Uterus (tissue), 3 donors: ENCODE measurements at regions not wholly inside any gene's neighbourhood (a gene's known extent, or its start where the extent isn't known, plus 50 kb on each side); places are given as distances from the start of the nearest gene placed in this dataset.

Experiments
- DNase-seq, 2 donors: peaks; one replicate each; pipeline ENCODE4 v3.0.0-alpha.2; 2019 to 2020
- H3K27ac ChIP-seq, 2 donors: fragments of 200-600 bp; sonication (generic); 1 replicate in 1 of 2; 2 replicates in 1 of 2; pipeline ENCODE4 v1.5.1; 2016 to 2018
- H3K27me3 ChIP-seq, 2 donors: fragments of 200-600 bp; sonication (generic); one replicate each; pipeline ENCODE4 v1.5.1; 2018 to 2019; ENCODE audit warnings: control low read depth in 1 of 2
- H3K36me3 ChIP-seq, 2 donors: fragments of 200-600 bp; sonication (generic); one replicate each; pipeline ENCODE4 v1.5.1; 2019; ENCODE audit warnings: control low read depth in 1 of 2
- H3K4me1 ChIP-seq, 2 donors: fragments of 200-600 bp; sonication (generic); one replicate each; pipeline ENCODE4 v1.5.1; 2018 to 2019; ENCODE audit warnings: control low read depth in 1 of 2
- H3K4me3 ChIP-seq, 2 donors: fragments of 200-600 bp; sonication (generic); 1 replicate in 1 of 2; 2 replicates in 1 of 2; pipeline ENCODE4 v1.5.1; 2018 to 2019; ENCODE audit warnings: mild to moderate bottlenecking in 1 of 2
- H3K9me3 ChIP-seq, 2 donors: fragments of 200-600 bp; sonication (generic); one replicate each; pipeline ENCODE4 v1.5.1; 2019; ENCODE audit warnings: control low read depth in 1 of 2
- POLR2A ChIP-seq, 2 donors: fragments of 450-650 bp; IDR thresholded peaks; one replicate each; pipeline ENCODE4 v1.6.1; 2016; ENCODE audit warnings: antibody characterized with exemption in 2 of 2, mild to moderate bottlenecking in 1 of 2, moderate library complexity in 1 of 2
- intact Hi-C: fragments of 100-400 bp; cut with DNase I; formaldehyde crosslinking; loops from one replicate; pipeline ENCODE4 v1.15.1; 2023; ENCODE audit warnings: low total_unique reads
- TF ChIP-seq, protein P1 (sequence below), 4 experiments: fragments of 200-600 bp in 2 of 4; fragments of 450-650 bp in 2 of 4; sonication (generic) in 2 of 4; IDR thresholded peaks; one replicate each; pipeline ENCODE4 v1.5.1; 2016 to 2019; ENCODE audit warnings: antibody characterized with exemption in 4 of 4, mild to moderate bottlenecking in 2 of 4, moderate library complexity in 1 of 4
- donor health status: DM: yes; HTN: yes; CAD: no.

DNA sequence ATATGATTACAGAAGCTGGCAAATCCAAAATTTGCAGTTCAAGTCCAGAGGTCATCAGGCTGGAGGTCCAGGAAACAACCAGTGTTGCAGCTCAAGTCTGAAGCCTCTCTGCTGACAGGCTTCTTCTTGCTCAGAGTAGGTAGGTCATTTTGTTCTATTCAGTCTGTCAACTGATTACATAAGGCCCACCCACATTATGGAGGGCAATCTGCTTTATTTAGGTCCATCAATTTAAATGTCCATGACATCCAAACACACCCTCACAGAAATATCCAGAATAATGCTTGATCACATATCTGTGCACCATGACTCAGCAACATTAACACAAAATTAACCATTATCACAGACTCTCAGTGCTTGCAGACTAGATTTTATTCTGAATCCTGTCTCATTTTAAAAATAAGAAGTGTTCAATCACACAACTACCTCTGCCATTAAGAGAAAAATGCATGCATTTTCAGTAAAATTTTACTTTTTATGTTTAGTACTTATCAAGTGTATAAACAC is 759.2 kb upstream of the ADGRB3 start:
- TF ChIP-seq POLR2A (IDR thresholded peaks at IDR 0.05) = no peak
- TF ChIP-seq, protein P1, sequence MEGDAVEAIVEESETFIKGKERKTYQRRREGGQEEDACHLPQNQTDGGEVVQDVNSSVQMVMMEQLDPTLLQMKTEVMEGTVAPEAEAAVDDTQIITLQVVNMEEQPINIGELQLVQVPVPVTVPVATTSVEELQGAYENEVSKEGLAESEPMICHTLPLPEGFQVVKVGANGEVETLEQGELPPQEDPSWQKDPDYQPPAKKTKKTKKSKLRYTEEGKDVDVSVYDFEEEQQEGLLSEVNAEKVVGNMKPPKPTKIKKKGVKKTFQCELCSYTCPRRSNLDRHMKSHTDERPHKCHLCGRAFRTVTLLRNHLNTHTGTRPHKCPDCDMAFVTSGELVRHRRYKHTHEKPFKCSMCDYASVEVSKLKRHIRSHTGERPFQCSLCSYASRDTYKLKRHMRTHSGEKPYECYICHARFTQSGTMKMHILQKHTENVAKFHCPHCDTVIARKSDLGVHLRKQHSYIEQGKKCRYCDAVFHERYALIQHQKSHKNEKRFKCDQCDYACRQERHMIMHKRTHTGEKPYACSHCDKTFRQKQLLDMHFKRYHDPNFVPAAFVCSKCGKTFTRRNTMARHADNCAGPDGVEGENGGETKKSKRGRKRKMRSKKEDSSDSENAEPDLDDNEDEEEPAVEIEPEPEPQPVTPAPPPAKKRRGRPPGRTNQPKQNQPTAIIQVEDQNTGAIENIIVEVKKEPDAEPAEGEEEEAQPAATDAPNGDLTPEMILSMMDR (IDR thresholded peaks at IDR 0.05) = no peak

DNA sequence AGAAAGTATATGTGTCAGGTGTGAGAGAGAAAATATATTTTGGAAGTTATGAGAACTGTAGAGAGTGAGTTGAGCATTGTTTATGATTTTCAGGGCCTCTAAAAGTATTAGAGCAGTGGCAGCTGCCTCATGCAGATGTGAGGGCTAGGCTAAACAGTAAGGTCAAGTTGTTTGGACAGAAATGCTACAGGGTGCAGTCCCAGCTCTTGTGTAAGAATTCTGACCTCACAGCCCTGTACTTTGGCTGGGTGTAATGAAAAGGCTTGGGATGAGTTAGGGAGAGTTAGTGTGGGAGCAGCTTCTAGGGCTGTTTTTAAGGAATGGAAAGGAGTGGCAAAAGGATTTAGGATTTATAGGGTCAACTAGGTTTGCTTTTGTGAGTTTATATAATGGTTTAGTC is 764.8 kb upstream of the ADGRB3 start:
- Histone ChIP-seq H3K4me3 (no peak overlapping the region), H3K27ac (no peak overlapping the region), H3K9me3 (no peaks in the 10 kb centered on the region), H3K4me1 (no peaks in the 10 kb centered on the region), H3K36me3 (no peaks in the 10 kb centered on the region), H3K27me3 (no peaks in the 10 kb centered on the region)
- DNase-seq = no peak
- TF ChIP-seq, protein P1 (IDR thresholded peaks at IDR 0.05) = no peak
- TF ChIP-seq POLR2A (IDR thresholded peaks at IDR 0.05) = no peak
- intact Hi-C loops = no loop called here

More for the DNA sequence above, 759.2 kb upstream of the ADGRB3 start:
- no peak overlapping the region for H3K27ac ChIP-seq
- H3K27me3 ChIP-seq = no peaks in the 10 kb centered on the region
- H3K4me3 ChIP-seq = no peak overlapping the region
- no peaks in the 10 kb centered on the region for H3K4me1 ChIP-seq
- no peaks in the 10 kb centered on the region for H3K9me3 ChIP-seq
- DNase-seq = no peak
- intact Hi-C loops = no loop called here
- no peaks in the 10 kb centered on the region for H3K36me3 ChIP-seq

DNA sequence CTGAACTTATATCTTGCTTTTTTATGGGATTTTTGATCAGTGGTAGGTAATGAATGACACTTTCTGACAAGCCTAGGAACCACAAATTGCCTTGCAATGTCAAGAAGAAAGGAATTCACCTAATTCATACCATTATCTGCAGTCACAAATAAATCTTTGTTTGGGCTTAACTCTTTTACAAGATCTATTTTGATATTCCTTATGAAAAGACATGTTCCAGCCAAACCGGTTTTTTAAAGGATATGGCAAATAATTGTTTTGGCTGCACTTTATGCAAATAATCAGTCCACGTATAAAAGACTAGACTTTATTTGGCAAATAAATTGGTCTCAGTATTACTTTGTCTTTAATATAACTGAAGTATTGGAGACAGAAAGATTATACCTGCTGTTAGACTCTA is 771.7 kb upstream of the ADGRB3 start:
- Histone ChIP-seq H3K4me1 (no peaks in the 10 kb centered on the region), H3K27ac (no peak overlapping the region), H3K9me3 (no peaks in the 10 kb centered on the region), H3K4me3 (no peak overlapping the region), H3K36me3 (no peaks in the 10 kb centered on the region), H3K27me3 (no peaks in the 10 kb centered on the region)
- TF ChIP-seq, protein P1 (IDR thresholded peaks at IDR 0.05) = no peak
- no peak for TF ChIP-seq POLR2A (IDR thresholded peaks at IDR 0.05)
- intact Hi-C loops = no loop called here
- DNase-seq = no peak

DNA sequence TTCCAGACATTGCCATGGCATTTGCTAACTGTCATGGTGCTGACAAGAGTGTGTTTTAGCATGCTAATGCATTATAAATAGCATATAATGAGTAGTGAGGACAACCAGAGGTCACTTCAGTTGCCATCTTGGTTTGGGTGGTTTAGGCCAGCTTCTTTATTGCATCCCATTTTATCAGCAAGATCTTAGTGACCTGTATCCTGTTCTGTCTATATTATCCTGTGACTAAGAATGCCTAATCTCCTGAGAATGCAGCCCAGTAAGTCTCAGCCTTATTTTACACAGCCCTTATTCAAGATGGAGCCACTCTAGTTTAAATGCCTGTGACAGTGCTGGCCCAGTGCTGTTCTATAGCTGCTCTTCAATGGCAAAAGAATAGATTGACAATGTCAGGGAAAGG is 781.0 kb upstream of the ADGRB3 start:
- intact Hi-C loops = no loop called here
- TF ChIP-seq POLR2A (IDR thresholded peaks at IDR 0.05) = no peak
- Histone ChIP-seq H3K4me3 (no peak overlapping the region), H3K27me3 (no peaks in the 10 kb centered on the region), H3K4me1 (no peaks in the 10 kb centered on the region), H3K27ac (no peak overlapping the region), H3K36me3 (no peaks in the 10 kb centered on the region), H3K9me3 (no peaks in the 10 kb centered on the region)
- DNase-seq = no peak

DNA sequence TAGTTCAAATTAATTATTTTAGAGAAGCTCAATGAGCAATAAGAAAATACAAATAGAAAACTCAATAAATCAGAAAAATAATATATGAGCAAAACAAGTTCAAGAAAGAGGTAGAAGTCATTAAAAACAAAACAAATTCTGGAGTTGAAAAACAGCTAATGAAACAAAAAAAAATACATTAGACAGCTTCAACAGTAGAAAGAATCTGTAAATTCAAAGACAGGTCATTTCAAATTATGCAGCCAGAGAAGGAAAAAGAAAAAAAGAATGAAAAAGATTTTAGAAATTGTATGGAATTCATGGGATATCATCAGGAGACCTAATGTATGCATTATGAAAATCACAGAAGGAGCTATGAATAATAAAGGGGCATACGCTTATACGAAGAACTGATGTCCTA is 795.3 kb upstream of the ADGRB3 start:
- DNase-seq = no peak
- Histone ChIP-seq H3K9me3 (peaks cover 0 to 5% of the 10 kb centered on the region in 2 donors), H3K27me3 (no peaks in the 10 kb centered on the region), H3K4me3 (no peak overlapping the region), H3K4me1 (no peaks in the 10 kb centered on the region), H3K27ac (no peak overlapping the region), H3K36me3 (no peaks in the 10 kb centered on the region)
- no peak for TF ChIP-seq POLR2A (IDR thresholded peaks at IDR 0.05)
- TF ChIP-seq, protein P1 (IDR thresholded peaks at IDR 0.05) = no peak
- intact Hi-C loops = no loop called here
